ENCODE measurements at regions not wholly inside any gene's neighbourhood (a gene's known extent, or its start where the extent isn't known, plus 50 kb on each side); places are given as distances from the start of the nearest gene placed in this dataset.

GRCh38 chr6:48766349-48766748 is 655.4 kb upstream of the PTCHD4 start:
- no peak overlapping the region for H3K4me3 ChIP-seq
- TF ChIP-seq POLR2A (IDR thresholded peaks at IDR 0.05) (no peak), CTCF (IDR thresholded peaks at IDR 0.05) (no peak)
- H3K4me1 ChIP-seq = no peaks in the 10 kb centered on the region
- 40 to 48% methylated on average over 3 of the region's 3 CpGs for WGBS, 2 donors
- DNase-seq = no peak
- no peaks in the 10 kb centered on the region for H3K27me3 ChIP-seq
- H3K9me3 ChIP-seq = no peaks in the 10 kb centered on the region
- no peak overlapping the region for H3K27ac ChIP-seq
- intact Hi-C loops (cut with DNase I; ENCODE audit: low total_unique reads) = no loop called here
- no peaks in the 10 kb centered on the region for H3K36me3 ChIP-seq (ENCODE audit: low read depth, missing control alignments)

DNA sequence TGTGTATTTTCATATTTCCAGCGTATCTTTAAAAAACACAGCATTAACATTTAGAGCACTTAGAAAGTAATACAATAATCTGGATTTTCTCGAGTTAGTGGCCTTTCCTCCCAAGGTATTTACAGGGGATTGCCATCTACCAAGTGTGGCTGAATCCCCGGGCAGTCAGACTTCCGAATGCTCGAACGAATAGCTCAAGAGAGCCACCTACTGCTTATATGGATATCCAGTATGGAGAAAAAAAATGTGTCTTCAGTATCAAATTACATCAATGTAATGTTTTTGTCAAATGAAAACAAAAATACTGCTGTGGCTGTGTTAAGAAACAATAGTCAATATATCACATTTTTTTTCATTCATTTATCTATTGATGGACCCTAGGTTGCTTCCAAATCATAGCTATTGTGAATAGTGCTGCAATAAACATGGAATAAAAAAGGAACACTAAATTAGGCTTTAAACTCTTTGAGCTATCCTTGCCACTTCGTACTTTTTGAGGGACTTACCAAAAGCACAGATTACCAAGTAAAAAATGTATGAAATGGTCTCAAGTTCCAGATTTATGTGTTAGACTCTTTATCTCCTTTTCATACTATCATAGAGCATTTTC is 654.5 kb upstream of the PTCHD4 start:
- no peaks in the 10 kb centered on the region for H3K36me3 ChIP-seq (ENCODE audit: low read depth, missing control alignments)
- intact Hi-C loops (cut with DNase I; ENCODE audit: low total_unique reads) = no loop called here
- TF ChIP-seq CTCF (IDR thresholded peaks at IDR 0.05) = peak in 1 of 3 experiments; percentile 24
- no peak for TF ChIP-seq POLR2A (IDR thresholded peaks at IDR 0.05)
- WGBS, 2 donors = 29 to 35% methylated on average over 7 of the region's 7 CpGs
- H3K4me3 ChIP-seq = no peak overlapping the region
- H3K27me3 ChIP-seq = no peaks in the 10 kb centered on the region
- DNase-seq = peak; percentile 47
- no peaks in the 10 kb centered on the region for H3K9me3 ChIP-seq
- no peaks in the 10 kb centered on the region for H3K4me1 ChIP-seq
- H3K27ac ChIP-seq = no peak overlapping the region

GRCh38 chr6:48764286-48765044 is 653.5 kb upstream of the PTCHD4 start:
- TF ChIP-seq CTCF (IDR thresholded peaks at IDR 0.05) (no peak), POLR2A (IDR thresholded peaks at IDR 0.05) (no peak)
- Histone ChIP-seq H3K9me3 (no peaks in the 10 kb centered on the region), H3K27me3 (no peaks in the 10 kb centered on the region), H3K27ac (no peak overlapping the region), H3K4me1 (no peaks in the 10 kb centered on the region), H3K4me3 (no peak overlapping the region), H3K36me3 (ENCODE audit: low read depth, missing control alignments) (no peaks in the 10 kb centered on the region)
- WGBS, 2 donors = 38 to 54% methylated on average over 6 of the region's 6 CpGs
- no peak for DNase-seq
- intact Hi-C loops (cut with DNase I; ENCODE audit: low total_unique reads) = no loop called here

GRCh38 chr6:48757661-48758060 is 646.7 kb upstream of the PTCHD4 start:
- intact Hi-C loops (cut with DNase I; ENCODE audit: low total_unique reads) = no loop called here
- no peaks in the 10 kb centered on the region for H3K4me1 ChIP-seq
- no peak overlapping the region for H3K4me3 ChIP-seq
- no peak for DNase-seq
- no peak for TF ChIP-seq CTCF (IDR thresholded peaks at IDR 0.05)
- no peak for TF ChIP-seq POLR2A (IDR thresholded peaks at IDR 0.05)
- no peaks in the 10 kb centered on the region for H3K36me3 ChIP-seq (ENCODE audit: low read depth, missing control alignments)
- H3K9me3 ChIP-seq = no peaks in the 10 kb centered on the region
- WGBS, 2 donors = 83 to 85% methylated on average over 1 of the region's 1 CpG
- H3K27ac ChIP-seq = no peak overlapping the region
- no peaks in the 10 kb centered on the region for H3K27me3 ChIP-seq

GRCh38 chr6:48755315-48755714 is 644.3 kb upstream of the PTCHD4 start:
- Histone ChIP-seq H3K9me3 (no peaks in the 10 kb centered on the region), H3K4me1 (no peaks in the 10 kb centered on the region), H3K36me3 (ENCODE audit: low read depth, missing control alignments) (no peaks in the 10 kb centered on the region), H3K4me3 (no peak overlapping the region), H3K27ac (no peak overlapping the region), H3K27me3 (no peaks in the 10 kb centered on the region)
- no peak for DNase-seq
- TF ChIP-seq CTCF (IDR thresholded peaks at IDR 0.05) = no peak
- no peak for TF ChIP-seq POLR2A (IDR thresholded peaks at IDR 0.05)
- intact Hi-C loops (cut with DNase I; ENCODE audit: low total_unique reads) = no loop called here
- 66 to 85% methylated on average over 3 of the region's 3 CpGs for whole genome bisulfite sequencing, 2 donors

Measured in testis (tissue), 2 donors.